NT2/D1 (cell line): ENCODE measurements at regions not wholly inside any gene's neighbourhood (a gene's known extent, or its start where the extent isn't known, plus 50 kb on each side); places are given as distances from the start of the nearest gene placed in this dataset.

Source experiments
- DNase-seq: peaks from one replicate; pipeline ENCODE4 v3.0.0-alpha.2; 2011; ENCODE audit warnings: low read depth, low spot score
- H3K27me3 ChIP-seq: 2 replicates; pipeline ENCODE4 v1.6.0; 2011; ENCODE audit warnings: mild to moderate bottlenecking; ENCODE audit not compliant: insufficient read length, insufficient read depth
- H3K36me3 ChIP-seq: 2 replicates; pipeline ENCODE4 v1.6.1; 2011; ENCODE audit warnings: mild to moderate bottlenecking, low read length, mixed read lengths; ENCODE audit not compliant: insufficient read depth, insufficient read length
- H3K4me1 ChIP-seq: 2 replicates; pipeline ENCODE4 v1.5.1; 2011; ENCODE audit not compliant: insufficient read depth, insufficient read length
- H3K4me3 ChIP-seq: 2 replicates; pipeline ENCODE4 v1.5.1; 2011; ENCODE audit warnings: low read depth; ENCODE audit not compliant: insufficient read length
- H3K9ac ChIP-seq: 2 replicates; pipeline ENCODE4 v1.6.0; 2011; ENCODE audit warnings: low read depth; ENCODE audit not compliant: insufficient read length
- H3K9me3 ChIP-seq: 2 replicates; pipeline ENCODE4 v1.5.1; 2011; ENCODE audit warnings: mild to moderate bottlenecking, low read length; ENCODE audit not compliant: insufficient read depth
- SUZ12 ChIP-seq: IDR thresholded peaks from 2 replicates; pipeline ENCODE4 v1.6.1; 2011; ENCODE audit not compliant: insufficient read length, insufficient read depth; ENCODE audit errors: extremely low read depth
- YY1 ChIP-seq: IDR thresholded peaks from 2 replicates; pipeline ENCODE4 v1.6.1; 2011; ENCODE audit not compliant: insufficient read length, insufficient read depth
- ZNF274 ChIP-seq: IDR thresholded peaks from 2 replicates; pipeline ENCODE4 v1.6.1; 2011; ENCODE audit warnings: mild to moderate bottlenecking, low read depth, low read length

DNA sequence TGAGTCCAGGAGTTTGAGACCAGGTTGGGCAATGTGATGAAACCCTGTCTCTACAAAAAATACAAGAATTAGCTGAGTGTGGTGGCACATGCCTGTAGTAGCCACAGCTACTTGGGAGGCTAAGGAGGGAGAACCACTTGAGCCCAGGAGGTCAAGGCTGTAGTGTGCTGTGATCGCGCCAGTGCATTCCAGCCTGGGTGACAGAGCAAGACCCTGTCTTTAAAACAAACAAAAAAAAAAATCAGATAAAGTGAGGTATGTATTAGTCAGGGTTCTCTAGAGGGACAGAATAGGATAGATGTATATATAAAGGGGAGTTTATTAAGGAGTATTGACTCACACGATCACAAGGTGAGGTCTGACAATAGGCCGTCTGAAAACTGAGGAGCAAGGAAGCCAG is 101.5 kb upstream of the GPR26 start:
- TF ChIP-seq SUZ12: no peak
- no peak for TF ChIP-seq ZNF274
- TF ChIP-seq YY1: no peak
- DNase-seq: no peak
- H3K27me3 ChIP-seq: no peaks in the 10 kb centered on the region
- peaks cover 3% of the 10 kb centered on the region for H3K4me1 ChIP-seq
- H3K9ac ChIP-seq: no peak overlapping the region
- no peak overlapping the region for H3K4me3 ChIP-seq
- no peaks in the 10 kb centered on the region for H3K9me3 ChIP-seq
- no peaks in the 10 kb centered on the region for H3K36me3 ChIP-seq

- no peak for DNase-seq
- TF ChIP-seq YY1 (no peak), SUZ12 (no peak), ZNF274 (no peak)
- no peaks in the 10 kb centered on the region for H3K27me3 ChIP-seq
Observed at GRCh38 chr10:123565691-123566660, 100.2 kb upstream of the GPR26 start.

GRCh38 chr10:123567984-123568739 is 98.0 kb upstream of the GPR26 start:
- Histone ChIP-seq H3K9me3 (no peaks in the 10 kb centered on the region), H3K9ac (no peak overlapping the region), H3K4me3 (no peak overlapping the region), H3K27me3 (no peaks in the 10 kb centered on the region), H3K4me1 (peaks cover 8% of the 10 kb centered on the region), H3K36me3 (no peaks in the 10 kb centered on the region)
- DNase-seq: no peak
- TF ChIP-seq YY1 (no peak), SUZ12 (no peak), ZNF274 (no peak)

More at GRCh38 chr10:123565691-123566660, 100.2 kb upstream of the GPR26 start:
- Histone ChIP-seq H3K9me3 (no peaks in the 10 kb centered on the region), H3K4me3 (no peak overlapping the region), H3K4me1 (peaks cover 3% of the 10 kb centered on the region), H3K36me3 (no peaks in the 10 kb centered on the region), H3K9ac (no peak overlapping the region)

GRCh38 chr10:123568751-123569150 is 97.4 kb upstream of the GPR26 start:
- TF ChIP-seq SUZ12 (no peak), YY1 (no peak), ZNF274 (no peak)
- no peak overlapping the region for H3K9ac ChIP-seq
- H3K9me3 ChIP-seq: no peaks in the 10 kb centered on the region
- H3K36me3 ChIP-seq: no peaks in the 10 kb centered on the region
- H3K4me1 ChIP-seq: peaks cover 8% of the 10 kb centered on the region
- H3K4me3 ChIP-seq: no peak overlapping the region
- no peak for DNase-seq
- no peaks in the 10 kb centered on the region for H3K27me3 ChIP-seq

DNA sequence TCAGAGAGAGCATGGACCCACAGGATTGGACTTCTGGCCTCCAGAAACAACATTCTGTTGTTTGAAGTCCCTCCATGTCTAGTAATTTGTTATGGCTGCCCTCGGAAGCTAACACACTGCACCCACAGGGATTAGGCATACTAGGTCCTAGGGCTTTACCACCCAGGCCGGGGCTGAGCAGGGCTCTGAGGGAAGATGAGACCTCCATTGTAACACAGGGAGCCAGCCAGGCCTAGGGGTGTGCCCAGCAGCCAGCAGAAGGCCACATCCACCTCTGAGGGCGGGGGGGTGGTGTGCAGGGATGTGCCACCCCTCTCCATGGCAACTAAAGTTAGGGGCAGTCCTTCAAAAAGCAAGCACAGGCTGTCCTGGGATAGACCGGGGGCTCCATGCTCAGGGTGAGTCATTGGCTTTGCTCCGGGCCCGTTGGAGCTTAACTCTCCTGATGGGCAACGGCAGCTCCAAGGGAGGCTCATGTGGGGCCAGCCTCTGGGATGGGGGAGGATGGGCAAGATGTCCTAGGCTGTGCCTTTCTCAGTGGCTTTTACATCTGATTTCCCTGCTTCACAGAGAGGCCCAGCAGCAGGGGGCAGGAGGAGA is 96.6 kb upstream of the GPR26 start:
- no peak overlapping the region for H3K4me3 ChIP-seq
- peaks cover 8% of the 10 kb centered on the region for H3K4me1 ChIP-seq
- TF ChIP-seq YY1 (no peak), ZNF274 (no peak), SUZ12 (no peak)
- H3K9ac ChIP-seq: no peak overlapping the region
- no peaks in the 10 kb centered on the region for H3K27me3 ChIP-seq
- no peaks in the 10 kb centered on the region for H3K36me3 ChIP-seq
- DNase-seq: no peak
- no peaks in the 10 kb centered on the region for H3K9me3 ChIP-seq

DNA sequence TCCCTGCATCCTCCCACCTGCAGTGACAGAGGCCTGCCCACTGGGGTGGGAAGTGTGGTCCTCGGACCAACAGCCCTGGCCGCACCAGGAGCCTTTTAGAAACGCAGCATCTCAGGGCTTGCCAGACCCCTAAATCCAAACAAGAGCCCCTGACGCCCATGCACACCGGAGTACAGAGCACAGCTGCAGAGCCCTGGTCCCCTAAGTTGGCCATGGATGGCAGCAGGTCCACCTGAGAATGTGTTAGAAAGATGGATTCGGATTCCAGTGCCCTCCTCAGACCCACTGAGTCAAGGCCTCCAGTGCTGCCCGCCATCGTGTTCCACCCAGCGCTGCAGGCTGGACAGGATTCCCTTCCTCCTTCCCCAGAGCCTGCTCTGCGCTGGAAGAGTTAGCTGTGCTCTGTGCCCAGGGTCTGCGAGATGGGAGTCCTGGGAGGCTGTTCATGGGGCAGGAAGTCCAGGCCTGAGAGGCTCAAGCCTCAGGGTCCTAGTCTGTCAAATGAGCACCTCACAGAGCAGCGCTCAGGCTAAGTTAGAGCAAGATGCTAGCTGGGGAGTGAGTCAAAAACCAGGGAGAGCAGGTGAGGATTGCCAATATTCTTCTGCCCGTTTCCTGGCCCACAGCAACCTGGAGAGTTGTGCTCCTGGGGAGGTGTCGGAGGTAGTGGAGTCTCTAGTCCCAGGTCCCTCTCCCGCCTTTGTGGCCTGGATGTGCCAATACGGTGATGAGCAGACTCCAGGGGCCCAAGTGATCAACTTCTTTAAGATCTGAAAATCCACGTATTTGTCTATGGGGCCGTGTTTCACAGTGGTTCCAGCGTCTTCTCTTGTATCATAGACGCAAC is 95.9 kb upstream of the GPR26 start:
- no peak for DNase-seq
- Histone ChIP-seq H3K9me3 (no peaks in the 10 kb centered on the region), H3K9ac (no peak overlapping the region), H3K36me3 (no peaks in the 10 kb centered on the region), H3K27me3 (no peaks in the 10 kb centered on the region), H3K4me1 (peaks cover 8% of the 10 kb centered on the region), H3K4me3 (no peak overlapping the region)
- TF ChIP-seq SUZ12 (no peak), ZNF274 (no peak), YY1 (no peak)
